HepG2 (cell line): ENCODE measurements at regions not wholly inside any gene's neighbourhood (a gene's known extent, or its start where the extent isn't known, plus 50 kb on each side); places are given as distances from the start of the nearest gene placed in this dataset.

Experiments used
- GTF2F1 ChIP-seq: fragments of 150-350 bp; IDR thresholded peaks from 2 replicates; pipeline ENCODE4 v1.6.1; 2014; ENCODE audit warnings: low read length
- NR2C2 ChIP-seq: sonication (generic); formaldehyde crosslinking; IDR thresholded peaks from 2 replicates; pipeline ENCODE4 v1.4.0; 2020; ENCODE audit warnings: missing genetic modification reagents, mild to moderate bottlenecking, moderate library complexity, borderline replicate concordance
- TF ChIP-seq, protein P1 (sequence below), 2 experiments: sonication (generic) in 1 of 2; formaldehyde crosslinking in 1 of 2; IDR thresholded peaks; 2 replicates each; pipeline versions ENCODE4 v1.5.1 to v1.6.1; 2011 to 2020; ENCODE audit warnings: borderline replicate concordance in 1 of 2, low read depth in 1 of 2, low read length in 1 of 2, mild to moderate bottlenecking in 1 of 2, missing genetic modification reagents in 1 of 2, moderate library complexity in 1 of 2
- TF ChIP-seq, protein P2 (sequence below): sonication (generic); formaldehyde crosslinking; IDR thresholded peaks from 2 replicates; pipeline ENCODE4 v1.4.0; 2020; ENCODE audit warnings: missing genetic modification reagents

DNA sequence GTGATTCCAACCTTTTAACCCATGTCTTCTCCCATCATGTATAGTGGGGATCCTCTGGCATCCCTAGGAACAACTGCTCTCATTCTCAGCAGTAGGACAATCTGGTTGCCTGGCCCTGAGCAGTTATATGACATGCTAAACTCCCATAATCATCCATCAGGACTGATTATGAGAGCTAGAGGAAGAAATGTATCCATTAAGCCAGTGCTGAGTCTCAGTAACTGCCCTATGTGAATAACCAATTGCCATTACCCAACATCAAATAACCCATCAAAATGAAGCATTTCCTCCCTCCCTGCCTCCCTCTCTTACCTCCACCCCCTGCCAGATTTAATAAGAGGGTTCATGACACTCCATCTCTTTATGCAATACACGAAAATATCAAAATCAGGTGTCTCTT, 277.6 kb downstream of the NXPE2 start:
- TF ChIP-seq, protein P1, sequence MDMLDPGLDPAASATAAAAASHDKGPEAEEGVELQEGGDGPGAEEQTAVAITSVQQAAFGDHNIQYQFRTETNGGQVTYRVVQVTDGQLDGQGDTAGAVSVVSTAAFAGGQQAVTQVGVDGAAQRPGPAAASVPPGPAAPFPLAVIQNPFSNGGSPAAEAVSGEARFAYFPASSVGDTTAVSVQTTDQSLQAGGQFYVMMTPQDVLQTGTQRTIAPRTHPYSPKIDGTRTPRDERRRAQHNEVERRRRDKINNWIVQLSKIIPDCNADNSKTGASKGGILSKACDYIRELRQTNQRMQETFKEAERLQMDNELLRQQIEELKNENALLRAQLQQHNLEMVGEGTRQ (IDR thresholded peaks at IDR 0.05; ENCODE audit: low read depth, low read length) = no peak
- TF ChIP-seq, protein P1 (CRISPR knock-in tag; IDR thresholded peaks at IDR 0.05; ENCODE audit: borderline replicate concordance) = no peak
- TF ChIP-seq, protein P2, sequence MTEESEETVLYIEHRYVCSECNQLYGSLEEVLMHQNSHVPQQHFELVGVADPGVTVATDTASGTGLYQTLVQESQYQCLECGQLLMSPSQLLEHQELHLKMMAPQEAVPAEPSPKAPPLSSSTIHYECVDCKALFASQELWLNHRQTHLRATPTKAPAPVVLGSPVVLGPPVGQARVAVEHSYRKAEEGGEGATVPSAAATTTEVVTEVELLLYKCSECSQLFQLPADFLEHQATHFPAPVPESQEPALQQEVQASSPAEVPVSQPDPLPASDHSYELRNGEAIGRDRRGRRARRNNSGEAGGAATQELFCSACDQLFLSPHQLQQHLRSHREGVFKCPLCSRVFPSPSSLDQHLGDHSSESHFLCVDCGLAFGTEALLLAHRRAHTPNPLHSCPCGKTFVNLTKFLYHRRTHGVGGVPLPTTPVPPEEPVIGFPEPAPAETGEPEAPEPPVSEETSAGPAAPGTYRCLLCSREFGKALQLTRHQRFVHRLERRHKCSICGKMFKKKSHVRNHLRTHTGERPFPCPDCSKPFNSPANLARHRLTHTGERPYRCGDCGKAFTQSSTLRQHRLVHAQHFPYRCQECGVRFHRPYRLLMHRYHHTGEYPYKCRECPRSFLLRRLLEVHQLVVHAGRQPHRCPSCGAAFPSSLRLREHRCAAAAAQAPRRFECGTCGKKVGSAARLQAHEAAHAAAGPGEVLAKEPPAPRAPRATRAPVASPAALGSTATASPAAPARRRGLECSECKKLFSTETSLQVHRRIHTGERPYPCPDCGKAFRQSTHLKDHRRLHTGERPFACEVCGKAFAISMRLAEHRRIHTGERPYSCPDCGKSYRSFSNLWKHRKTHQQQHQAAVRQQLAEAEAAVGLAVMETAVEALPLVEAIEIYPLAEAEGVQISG (CRISPR knock-in tag) = no peak
- TF ChIP-seq NR2C2 (CRISPR knock-in tag) = no peak
- no peak for TF ChIP-seq GTF2F1
